GM18519 (cell line): ENCODE measurements at regions not wholly inside any gene's neighbourhood (a gene's known extent, or its start where the extent isn't known, plus 50 kb on each side); places are given as distances from the start of the nearest gene placed in this dataset.

Experiments used
- ATAC-seq: cut with Tn5 transposase; IDR thresholded peaks from one replicate; pipeline ENCODE4 v1.9.1; 2021; ENCODE audit warnings: mild to moderate bottlenecking, moderate library complexity; ENCODE audit not compliant: unreplicated experiment, low FRiP score

DNA sequence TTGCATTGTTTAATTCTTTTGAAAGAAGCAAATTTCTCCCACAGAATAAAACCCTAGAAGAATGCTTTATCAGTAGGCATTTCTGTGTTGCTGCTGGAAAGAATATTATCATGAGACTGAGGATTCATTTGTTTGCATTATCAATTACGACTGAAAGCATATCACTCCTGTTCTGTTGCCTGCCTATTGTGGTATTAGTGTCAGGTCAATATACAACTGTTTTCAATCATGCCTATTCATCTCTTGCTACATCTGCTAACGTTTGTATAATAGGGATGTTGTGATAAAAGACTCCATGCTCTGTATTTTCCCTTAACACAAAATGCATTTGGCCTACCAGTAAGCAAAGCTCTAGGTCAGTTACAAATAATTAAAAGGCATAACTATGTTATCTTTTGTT lies 221.5 kb downstream of the PTPRC start:
- no peak for ATAC-seq

DNA sequence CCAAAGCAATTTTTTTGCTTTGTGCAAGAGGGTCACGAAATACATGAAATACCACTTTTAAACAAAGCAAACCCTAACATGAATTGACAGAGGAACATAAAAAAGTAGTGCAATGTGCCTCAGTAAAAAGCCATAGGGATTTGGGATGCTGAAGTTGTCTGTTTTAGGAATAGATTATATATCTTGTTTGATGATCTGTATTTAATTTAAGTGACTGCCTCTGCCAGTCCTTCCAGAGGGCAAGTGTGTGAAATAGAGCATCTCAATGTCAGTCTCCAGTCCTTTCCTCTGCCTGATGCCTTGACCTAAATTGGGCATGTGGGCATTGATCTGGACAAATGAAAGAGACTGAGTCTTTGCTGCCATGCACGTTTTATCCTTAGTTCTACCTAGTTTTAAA lies 222.8 kb downstream of the PTPRC start:
- ATAC-seq: no peak

DNA sequence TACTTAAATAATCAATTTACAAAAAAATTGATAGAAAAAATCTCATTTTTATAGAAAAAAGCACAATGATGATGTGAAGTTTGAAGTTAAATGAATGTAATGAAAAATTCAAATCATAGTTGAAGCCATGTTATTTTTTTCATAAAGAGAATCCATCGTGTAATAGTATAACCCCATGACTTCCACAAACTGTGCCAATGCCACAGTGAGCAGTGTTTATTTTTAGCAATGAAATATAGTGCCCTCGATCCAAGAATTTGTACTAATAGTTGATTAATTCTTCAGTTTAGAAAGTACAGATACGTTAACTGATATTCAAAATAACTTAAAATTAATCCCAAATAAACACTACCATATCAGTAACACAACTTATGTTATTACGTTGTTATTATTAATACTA lies 225.9 kb downstream of the PTPRC start:
- ATAC-seq: no peak

DNA sequence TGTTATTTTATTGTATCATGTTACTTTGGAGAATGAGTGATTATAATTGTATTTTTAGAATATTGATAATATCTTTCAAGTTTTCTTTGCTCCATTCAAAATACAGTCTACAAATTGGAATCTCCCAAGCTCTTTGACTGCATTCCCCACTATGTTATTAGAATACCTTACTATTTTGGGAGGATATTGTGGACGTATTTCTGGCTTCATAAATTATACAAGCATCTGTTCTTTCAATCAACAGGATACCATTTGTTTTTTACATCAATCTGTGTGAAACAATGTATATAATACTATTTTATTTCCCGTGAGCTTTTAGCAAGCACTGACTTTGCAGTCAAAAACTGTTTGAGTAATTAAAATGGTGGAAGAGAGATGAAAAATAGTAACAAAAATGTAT lies 226.5 kb downstream of the PTPRC start:
- no peak for ATAC-seq

DNA sequence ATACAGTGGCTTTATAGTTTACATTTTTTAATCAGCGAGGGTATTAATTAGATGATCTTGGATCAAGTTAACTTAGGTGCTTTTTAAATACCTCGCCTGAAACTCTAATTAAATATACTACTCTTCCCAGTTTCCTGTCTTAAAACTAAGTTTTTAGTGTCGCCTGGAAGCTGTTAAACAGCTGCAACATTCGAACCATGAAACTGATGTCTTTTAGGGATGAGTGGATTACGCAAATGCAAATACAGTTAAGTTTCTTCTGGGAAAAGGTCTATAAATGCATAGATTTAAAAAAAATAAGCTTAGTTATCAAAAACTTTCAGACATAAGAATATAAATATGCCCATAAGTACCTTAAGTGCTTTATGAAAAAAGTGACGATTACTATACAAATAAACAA lies 228.3 kb downstream of the PTPRC start:
- no peak for ATAC-seq

DNA sequence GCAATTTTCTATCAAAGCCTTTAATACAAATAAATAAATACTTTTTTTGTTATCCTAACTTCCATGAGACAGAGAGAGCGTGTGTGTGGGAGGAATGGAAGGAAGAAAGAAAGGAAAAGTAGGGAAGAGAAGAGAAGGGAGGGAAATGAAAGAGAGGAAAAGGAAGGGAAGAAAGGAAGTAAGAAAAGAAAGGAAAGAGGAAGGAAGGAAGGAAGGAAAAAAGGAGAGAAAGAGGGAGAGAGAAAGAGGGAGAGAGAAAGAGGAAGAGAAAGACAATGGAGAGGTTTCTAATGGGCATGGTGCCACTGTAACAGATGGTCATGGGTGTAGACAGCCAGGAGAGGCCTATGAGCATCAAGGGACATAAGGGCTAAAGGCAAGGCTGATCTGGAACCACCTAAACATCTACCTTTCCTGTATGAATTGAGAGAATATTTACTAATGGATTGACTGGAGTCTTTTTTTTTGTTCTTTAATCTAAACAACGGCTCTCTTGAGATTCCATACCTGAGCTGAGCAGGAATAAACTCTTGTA lies 234.9 kb downstream of the PTPRC start:
- no peak for ATAC-seq

DNA sequence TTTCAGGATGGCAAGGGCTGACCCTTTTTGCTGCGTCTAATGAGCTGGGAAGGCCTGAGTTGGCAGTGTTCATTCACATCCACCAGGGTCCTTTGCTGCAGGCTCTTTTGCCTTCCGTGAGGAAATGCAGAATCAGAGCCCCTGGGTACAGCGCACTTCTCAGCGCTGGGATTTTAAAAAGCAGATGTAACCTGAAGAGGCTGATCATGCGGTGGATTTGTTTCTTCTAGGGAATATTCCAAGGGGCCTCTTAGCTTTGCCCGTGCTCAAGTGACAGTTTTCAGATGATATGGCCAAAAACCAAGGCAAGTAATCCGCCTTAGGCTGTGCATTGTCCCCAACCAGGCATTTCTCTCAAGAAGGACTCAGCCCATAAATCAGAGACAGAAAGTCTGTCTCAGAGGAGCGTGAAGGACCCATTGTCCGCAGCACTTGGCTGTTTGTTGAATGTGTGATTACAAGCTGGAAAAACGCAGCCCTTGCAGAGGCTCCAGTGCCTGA lies 237.6 kb downstream of the PTPRC start:
- ATAC-seq: no peak

DNA sequence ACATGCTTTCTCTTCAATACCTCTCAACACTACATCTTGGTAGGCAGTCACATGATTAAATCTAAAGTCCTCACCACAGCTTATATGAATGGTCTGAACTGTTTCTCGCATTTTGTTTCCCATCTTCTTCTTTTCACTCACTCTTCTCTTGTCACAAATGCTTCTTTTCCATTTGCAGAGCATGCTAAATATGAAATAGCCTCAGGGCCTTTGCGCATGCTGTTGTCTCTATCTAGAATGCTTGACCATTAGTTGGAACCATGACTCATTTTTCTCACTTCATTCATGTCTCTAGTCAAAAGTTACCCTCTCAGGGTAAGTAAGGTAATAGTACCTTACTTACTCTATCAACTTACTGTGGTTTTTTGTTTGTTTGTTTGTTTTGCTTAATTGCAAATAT lies 239.7 kb downstream of the PTPRC start:
- no peak for ATAC-seq

DNA sequence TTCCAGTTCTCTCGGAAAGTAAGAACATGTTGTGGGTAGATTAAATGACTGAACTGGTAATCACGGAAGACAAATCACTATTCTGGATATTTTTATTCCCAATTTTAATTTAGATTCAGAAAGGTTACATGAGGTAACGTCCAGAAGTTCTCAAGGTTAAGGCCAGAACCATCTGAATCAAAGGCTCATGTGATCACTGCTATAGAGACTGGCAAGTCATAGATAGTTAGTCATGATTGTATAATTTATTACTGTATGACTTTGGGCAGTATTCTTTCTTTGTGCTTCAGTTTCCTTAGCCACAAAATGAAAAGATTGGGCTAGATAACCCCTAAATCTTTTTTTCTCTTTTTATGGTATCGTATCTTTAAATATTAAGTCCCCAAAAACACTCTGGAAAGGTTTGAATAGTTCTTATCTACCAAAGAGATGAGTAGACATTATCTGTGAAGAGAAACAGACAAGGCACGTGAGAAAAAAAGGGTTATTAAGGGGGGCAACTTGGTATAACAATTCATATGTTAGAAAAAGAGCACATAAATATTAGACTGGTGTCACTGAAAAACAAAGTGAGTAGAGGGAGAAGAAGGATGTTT lies 241.0 kb downstream of the PTPRC start:
- ATAC-seq: no peak

DNA sequence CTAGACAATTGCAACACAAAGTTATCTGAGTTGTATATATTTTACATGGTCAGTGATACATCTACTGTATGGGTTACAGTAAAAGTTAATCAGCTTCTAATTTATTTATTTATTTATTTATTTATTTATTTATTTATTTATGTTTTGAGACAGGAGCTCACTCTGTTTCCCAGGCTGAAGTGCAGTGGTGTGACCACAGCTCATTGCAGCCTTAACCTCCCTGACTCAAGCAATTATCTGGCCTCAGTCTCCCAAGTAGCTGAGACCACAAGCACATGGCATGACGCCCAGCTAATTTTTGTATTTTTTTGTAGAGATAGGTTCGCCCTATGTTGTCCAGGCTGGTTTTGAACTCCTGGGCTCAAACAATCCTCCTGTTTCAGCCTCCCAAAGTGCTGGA lies 241.6 kb downstream of the PTPRC start:
- no peak for ATAC-seq

DNA sequence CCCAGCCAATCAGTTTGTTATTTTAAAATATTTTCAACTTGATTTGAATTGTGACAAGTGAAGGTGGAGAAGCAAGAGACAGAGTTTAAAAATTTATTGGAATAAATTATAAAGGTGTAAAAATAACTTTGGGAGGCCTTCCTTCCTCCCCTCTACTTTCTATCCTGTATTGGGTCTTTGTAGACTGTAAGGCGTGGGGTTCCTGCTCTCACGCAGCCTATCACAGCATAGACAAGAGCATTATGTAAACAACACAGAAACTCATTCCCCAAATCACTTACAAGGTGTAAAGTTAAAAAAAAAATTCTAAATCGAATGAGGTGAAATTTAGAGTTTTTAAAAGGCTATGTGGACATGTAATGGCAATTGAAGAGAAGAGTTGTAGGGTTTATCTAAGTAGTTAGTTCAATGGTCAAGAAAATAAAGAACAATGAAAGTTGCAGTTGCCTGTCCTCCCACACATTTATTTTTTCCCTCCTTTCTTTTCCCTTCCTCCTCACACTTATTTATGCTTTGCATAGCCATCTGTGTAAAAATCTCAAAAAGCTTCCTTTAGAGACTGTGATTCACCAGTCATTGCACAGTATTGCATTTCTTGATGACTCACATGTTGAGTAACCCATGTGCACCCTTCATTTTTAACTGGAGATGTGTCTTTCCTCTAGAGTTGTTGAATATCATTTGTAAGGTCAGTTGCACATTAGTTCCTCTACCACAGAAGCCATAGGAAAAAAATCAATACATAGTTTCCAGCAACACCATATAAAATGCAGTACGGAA lies 242.2 kb downstream of the PTPRC start:
- no peak for ATAC-seq

DNA sequence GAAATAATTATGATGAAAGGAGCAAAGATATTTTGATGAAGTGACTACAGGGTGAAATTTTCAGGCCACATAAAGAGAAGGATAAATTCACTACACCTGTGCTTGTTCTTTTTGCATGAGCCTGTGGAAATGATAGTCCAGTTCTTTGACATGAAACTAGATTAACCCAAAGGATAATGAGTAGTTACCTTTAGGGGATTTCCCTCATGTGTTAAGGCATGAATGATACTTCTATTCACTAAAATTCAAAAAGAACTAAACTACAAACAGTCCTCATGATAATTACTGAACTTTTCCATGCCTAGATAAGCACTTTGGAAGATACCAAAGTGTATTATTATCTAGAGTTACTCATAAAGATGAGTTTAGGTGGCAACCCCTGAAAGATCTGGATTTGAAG lies 244.3 kb downstream of the PTPRC start:
- no peak for ATAC-seq

DNA sequence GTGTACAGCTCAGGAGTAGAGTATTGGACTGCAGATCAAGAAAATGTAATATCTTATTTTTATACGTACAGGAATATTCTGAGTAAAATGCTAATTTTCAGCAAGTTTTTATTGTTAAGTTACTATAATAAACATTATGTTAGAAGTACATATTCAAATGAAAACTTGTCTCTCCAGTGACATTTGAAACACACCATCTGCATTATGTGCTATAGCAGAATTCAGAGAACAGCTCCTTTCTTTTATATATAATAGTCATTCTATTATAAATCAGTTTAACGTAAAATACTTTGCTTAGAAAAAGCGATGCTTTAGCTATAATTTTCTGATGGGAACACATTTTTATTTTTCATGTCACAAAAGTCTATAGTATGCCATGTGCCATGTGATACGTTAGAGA lies 249.0 kb downstream of the PTPRC start:
- no peak for ATAC-seq

DNA sequence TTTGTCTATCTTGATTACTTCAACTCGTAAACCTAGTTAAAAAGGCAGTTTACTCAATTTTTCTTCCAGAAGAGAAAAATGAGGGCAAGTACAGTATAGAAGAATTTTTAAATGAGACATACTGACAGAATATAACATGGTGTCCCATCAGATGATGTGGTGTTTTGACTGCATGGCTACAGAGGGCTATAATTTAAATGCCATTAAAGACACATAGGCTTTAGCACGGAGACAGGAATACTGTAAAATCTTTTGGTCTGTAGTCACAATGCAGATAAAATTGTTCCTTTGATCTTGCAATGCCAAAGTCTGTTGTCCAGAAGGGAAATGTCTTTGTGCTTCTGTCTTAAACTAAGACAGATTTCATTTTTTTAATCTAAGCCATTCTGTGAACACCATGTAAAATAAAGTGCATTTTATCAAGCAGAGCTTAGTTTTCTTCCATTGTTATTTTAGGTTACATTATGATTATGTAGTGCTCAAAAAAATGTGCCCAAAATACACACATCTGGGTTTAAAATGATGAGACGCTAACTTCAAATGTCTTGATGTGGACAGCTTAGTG lies 249.6 kb downstream of the PTPRC start:
- no peak for ATAC-seq

DNA sequence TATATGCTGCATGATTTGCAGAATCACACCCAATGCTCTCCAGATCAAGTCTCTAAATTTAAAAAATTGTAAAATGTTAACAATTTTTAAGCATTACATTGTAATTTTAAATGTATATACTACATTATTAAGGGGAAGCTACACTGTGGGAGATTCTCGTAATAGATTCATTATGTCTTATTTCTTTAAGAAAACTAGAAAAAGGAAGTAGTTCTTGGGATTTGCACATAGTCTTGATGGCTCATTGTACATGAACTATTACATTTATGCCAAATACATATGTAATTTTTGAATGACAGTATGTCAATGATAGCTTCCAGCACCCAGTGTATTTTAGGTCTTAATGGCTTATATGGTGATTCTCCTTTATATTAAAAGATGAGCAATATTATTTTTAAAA lies 250.3 kb downstream of the PTPRC start:
- ATAC-seq: no peak

DNA sequence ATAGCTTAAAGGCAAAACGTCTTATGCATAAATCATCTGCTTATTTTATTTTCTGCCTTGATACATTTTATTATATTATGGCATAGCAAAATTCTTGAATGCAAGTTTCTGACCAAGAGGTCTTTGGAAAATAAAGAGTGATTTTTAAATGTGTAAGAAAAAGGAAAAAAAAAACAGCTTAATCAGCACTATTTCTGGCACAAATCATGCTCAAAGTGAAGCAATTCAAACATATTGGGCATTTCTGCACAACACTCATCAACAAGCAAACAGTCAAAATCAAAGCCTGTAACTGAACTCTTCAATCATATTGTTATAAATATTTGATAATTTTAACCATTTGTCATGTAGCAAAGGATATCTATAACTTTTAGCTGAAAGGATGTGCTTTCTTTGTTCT lies 250.9 kb downstream of the PTPRC start:
- ATAC-seq: no peak

DNA sequence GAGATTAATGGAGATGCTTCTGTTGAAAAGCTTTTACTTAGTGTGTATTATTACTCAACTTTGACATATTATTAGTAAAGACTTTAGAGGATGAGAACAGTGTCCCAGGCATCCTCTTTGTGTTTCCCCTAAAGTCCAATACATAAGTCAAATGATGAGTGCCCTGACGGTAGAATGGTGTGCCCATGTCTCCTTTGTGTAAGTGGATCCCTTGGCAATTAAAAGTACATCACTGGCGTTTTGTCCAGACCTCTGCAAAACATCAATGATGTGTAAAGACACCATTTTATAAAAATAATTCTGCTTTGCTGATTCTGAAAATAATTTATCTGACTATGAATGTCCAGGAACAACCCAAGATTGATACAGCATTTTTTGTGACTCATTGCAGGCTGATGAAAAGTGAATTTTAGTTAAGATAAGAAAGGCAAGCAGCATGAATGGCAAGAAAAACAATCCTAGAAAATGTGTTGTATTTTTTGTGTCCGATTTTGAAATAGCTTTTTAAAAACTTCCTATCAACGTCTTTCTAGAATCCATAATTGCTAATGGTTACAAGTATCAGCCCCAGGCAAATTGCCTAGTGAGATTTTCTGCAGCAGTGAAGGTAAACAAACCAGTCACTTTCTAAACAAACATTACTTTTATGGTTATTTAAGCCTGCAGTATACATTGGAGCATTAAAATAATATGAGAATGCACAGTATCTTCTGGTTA lies 251.5 kb downstream of the PTPRC start:
- no peak for ATAC-seq

DNA sequence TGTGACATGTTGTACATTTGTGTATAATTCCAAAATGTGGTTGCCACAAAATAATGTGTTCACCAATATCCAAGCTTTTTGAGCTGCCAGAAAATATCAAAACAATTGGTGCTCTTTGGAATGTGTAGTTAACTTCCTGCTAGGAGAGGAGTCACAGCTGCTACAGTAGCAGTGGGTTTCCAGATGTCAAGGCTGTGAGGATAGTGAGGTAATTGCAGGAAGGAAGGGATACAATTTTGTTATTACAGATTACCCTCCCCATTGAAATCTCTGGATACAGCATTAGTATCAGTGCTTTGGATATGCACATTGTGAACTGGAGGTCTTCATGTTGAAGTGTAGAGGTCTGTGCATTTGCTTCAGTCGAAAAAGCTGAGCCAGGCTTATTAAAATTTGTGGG lies 253.2 kb downstream of the PTPRC start:
- no peak for ATAC-seq

DNA sequence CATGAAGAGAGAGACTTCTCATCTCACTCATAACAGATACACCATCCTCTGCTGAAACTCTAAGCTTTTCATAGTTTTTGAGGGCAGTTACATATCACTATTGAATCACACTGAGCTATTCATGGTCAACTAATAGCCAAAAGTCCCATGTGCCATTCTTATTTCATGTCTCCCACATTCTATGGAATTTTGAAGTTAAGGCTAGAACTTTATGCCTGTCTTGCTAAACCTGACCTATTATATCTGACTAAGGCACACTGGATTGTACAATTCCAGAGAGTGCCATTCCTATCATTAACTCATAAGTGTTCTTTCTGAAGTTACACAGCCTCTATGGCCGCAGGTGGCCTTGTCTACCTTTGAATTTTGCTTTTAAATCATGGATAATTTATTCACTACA lies 254.3 kb downstream of the PTPRC start:
- no peak for ATAC-seq

DNA sequence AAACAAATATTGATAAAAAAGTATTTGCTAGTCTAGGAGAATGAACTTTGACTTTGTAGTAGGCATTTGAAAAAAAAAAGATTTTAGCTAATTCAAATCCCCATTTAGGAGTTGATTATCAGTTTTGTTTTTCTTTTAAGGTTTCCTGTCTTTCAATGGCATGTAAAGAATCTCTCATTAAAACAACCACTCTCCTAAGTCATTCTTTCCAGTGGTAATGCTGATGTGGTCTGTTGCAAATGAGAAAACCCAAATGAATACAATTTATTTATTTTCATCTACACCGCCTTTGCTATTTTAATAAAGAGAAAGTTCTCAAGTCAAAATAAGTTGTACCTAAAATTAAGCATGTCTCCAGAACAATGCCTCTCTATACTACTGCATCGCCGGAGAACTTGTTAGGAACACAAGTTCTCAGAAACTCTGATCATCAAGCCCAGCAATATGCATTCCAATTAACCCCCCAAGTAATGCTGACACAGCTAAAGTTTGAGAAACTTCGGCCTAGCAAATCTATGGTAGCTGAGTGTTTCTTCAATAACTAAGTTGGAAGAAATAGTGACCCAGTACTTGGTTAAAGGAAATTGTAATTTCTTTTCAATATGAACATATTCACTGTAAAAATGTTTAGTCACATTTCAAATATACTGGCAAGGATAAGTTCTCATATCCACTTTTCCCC lies 255.1 kb downstream of the PTPRC start:
- no peak for ATAC-seq

DNA sequence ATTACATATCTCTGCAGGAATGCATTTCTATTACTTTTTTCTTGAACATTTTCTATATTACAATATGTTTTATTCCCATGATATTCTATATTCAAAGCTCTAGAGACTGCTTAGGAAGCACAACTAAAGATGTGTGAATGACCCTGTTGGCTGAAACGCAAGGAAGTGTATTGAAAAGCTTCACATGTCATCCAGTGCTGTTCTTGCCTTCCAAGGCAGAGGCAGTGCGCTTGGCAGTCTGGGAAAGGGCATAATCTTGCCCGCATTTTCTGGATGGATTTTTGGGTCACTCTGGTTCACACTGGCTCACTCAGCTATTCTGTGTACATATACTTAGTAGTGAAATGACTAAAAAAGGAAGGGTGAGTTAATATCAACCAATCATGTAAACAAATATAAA lies 262.4 kb downstream of the PTPRC start:
- no peak for ATAC-seq
